ENCODE measurements at regions not wholly inside any gene's neighbourhood (a gene's known extent, or its start where the extent isn't known, plus 50 kb on each side); places are given as distances from the start of the nearest gene placed in this dataset.

- DNase-seq: no peak
These were observed 68.5 kb downstream of the MYCN start for GRCh38 chr2:16008856-16009255.

DNA sequence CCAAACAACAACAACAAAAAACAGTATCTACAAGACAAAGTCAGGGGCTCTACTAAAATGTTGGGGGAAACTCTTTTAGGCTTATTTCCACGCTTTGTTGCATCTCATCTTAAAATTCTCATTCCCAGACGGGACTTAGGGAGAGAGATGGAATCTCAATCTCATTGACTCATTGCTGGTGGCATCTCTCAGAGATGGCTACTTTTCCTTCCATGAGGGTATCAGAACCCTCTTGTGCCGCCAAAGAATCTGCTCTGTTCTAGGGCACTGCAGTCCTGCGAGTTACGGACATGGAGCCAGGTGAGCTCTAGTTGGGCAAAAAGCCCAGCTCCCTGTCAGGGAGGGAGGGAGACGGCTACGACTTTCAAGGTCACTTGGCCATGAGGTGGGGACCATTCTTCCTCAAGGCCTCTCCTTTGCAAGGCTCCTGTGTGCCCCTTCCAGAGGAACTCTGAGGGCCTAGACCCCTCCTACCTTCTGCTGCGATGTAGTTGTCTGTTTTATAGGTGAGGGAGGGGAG lies 68.0 kb downstream of the MYCN start:
- no peak for DNase-seq

DNA sequence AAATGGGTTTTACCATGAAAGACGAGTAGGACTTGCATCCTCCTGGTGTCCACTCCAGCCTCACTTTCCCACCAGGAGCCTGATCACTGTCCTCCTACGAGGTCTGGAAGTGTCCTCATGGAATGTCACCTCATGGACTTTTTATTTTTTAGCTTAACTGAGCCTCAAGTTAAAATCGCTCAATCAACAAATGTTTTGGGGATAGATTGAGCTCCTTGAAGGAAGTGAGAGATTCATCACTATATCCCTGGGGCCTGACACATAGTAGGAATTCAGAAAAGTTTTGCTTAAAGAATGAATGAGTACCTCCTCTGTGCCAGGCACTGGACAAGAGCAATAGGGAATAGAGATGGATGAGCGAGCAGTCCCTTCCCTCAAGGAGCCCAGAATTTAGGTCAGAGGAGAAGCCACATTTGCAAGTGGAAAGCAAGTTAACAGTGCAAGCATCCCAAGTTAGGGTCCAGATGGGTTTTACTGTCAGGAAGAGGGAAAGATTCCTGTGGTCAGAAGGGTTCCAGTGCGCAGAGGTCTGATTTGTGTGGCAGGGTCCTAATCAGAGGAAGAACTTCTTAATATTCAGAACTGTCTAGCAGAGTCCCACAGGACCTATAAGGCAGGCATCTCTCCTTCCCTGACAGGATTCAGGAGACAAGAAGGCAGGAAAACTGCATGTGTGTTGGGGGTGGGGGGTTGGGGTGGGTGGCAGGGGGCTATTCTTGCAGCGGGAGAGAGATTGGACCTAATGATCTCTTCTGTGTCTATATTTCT lies 67.0 kb downstream of the MYCN start:
- DNase-seq: no peak

GRCh38 chr2:16006537-16007166 lies 66.3 kb downstream of the MYCN start:
- no peak for DNase-seq

GRCh38 chr2:16005816-16006536 lies 65.6 kb downstream of the MYCN start:
- DNase-seq: no peak

- DNase-seq: no peak
These were observed 65.0 kb downstream of the MYCN start for GRCh38 chr2:16005389-16005788.

GRCh38 chr2:16003809-16004208 lies 63.5 kb downstream of the MYCN start:
- no peak for DNase-seq

DNA sequence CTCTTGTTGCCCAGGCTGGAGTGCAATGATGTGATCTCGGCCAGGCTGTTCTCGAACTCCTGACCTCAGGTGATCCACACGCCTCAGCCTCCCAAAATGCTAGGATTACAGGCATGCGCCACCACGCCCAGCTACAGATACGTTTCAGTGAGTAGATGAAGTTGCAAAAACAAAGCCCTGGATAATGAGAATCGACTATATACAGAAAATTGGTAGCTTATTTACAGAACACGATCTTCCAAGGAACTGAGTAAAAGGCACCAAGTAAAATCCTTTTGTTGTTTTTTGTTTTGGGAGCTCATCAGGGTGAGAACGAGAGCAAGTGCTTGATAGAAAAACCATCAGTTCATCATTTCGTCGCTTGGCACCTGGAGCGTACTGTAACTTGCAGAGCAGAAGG lies 62.8 kb downstream of the MYCN start:
- DNase-seq: no peak

GRCh38 chr2:16002575-16002974 lies 62.2 kb downstream of the MYCN start:
- no peak for DNase-seq

- no peak for DNase-seq
These were observed 61.8 kb downstream of the MYCN start for GRCh38 chr2:16002144-16002543.

DNA sequence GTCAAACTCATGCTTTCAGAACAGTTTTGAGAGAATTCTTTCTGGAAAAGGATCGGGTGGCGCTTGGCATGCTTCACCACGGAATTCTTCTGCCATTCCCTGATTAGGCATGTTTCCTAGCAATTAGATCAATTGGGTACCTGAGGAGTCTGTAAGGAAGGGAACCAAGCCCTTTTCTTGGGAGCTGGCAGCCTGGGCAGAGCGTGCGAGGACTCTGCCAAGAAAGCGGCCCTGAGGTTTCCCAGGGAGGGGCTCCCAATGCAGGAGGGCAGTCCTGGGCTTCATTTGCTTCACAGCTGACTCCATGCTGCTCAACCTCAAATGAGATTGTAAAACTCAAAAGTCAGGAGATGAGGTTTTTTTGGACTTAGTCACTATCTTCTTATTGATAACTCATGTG lies 60.3 kb downstream of the MYCN start:
- DNase-seq: no peak

- no peak for DNase-seq
These were observed 59.5 kb downstream of the MYCN start for GRCh38 chr2:15999596-16000469.

GRCh38 chr2:15997728-15998280 lies 57.5 kb downstream of the MYCN start:
- DNase-seq: no peak

- DNase-seq: no peak
These were observed 56.4 kb downstream of the MYCN start for GRCh38 chr2:15996536-15997423.

Measured in activated CD4-positive, alpha-beta T cell treated with anti-CD3 and anti-CD28 coated beads for 4 hours (primary cell).